HUES64 (cell line): ENCODE measurements at regions not wholly inside any gene's neighbourhood (a gene's known extent, or its start where the extent isn't known, plus 50 kb on each side); places are given as distances from the start of the nearest gene placed in this dataset.

Experiments
- H3K27ac ChIP-seq: 2 replicates; pipeline ENCODE4 v1.7.0; 2013; ENCODE audit warnings: low read depth, low read length, inconsistent platforms
- H3K27me3 ChIP-seq: 2 replicates; pipeline ENCODE4 v1.6.1; 2013; ENCODE audit warnings: mild to moderate bottlenecking, low read length; ENCODE audit not compliant: insufficient read depth
- H3K36me3 ChIP-seq: 2 replicates; pipeline ENCODE4 v1.6.1; 2013; ENCODE audit warnings: mild to moderate bottlenecking, low read length; ENCODE audit not compliant: insufficient read depth
- H3K4me1 ChIP-seq: 2 replicates; pipeline ENCODE4 v1.6.1; 2013; ENCODE audit warnings: mild to moderate bottlenecking, low read length, moderate library complexity; ENCODE audit not compliant: insufficient read depth
- H3K4me3 ChIP-seq: 2 replicates; pipeline ENCODE4 v1.5.1; 2013; ENCODE audit warnings: mild to moderate bottlenecking, low read length, moderate library complexity
- H3K9ac ChIP-seq: 2 replicates; pipeline ENCODE4 v1.6.1; 2013; ENCODE audit warnings: mild to moderate bottlenecking, low read depth, low read length
- H3K9me3 ChIP-seq: 2 replicates; pipeline ENCODE4 v1.6.1; 2013; ENCODE audit warnings: low read depth, low read length; ENCODE audit not compliant: insufficient read depth
- WGBS: fragments of 150-250, 120-280 bp; methylation state at CpG from one replicate; pipeline ENCODE4 v1.1.7; 2013; ENCODE audit warnings: missing lambda C conversion rate; 5-methylcytosine and 5-hydroxymethylcytosine counted together

- H3K9ac ChIP-seq, result no peak overlapping the region
- peaks cover 9% of the 10 kb centered on the region for H3K4me1 ChIP-seq
- WGBS, result 83% methylated on average over 7 of the region's 7 CpGs
- no peak overlapping the region for H3K27ac ChIP-seq
- no peaks in the 10 kb centered on the region for H3K27me3 ChIP-seq
- H3K4me3 ChIP-seq, result no peak overlapping the region
- no peaks in the 10 kb centered on the region for H3K36me3 ChIP-seq
- H3K9me3 ChIP-seq, result no peaks in the 10 kb centered on the region
Measured at GRCh38 chr16:79404571-79404970, 196.0 kb downstream of the MAF start.

- no peak overlapping the region for H3K9ac ChIP-seq
- H3K27me3 ChIP-seq, result no peaks in the 10 kb centered on the region
- no peaks in the 10 kb centered on the region for H3K9me3 ChIP-seq
- H3K4me3 ChIP-seq, result no peak overlapping the region
- peaks cover 9% of the 10 kb centered on the region for H3K4me1 ChIP-seq
- H3K27ac ChIP-seq, result no peak overlapping the region
- 95% methylated on average over 4 of the region's 4 CpGs for WGBS
- H3K36me3 ChIP-seq, result no peaks in the 10 kb centered on the region
Measured at GRCh38 chr16:79403534-79403933, 197.0 kb downstream of the MAF start.

DNA sequence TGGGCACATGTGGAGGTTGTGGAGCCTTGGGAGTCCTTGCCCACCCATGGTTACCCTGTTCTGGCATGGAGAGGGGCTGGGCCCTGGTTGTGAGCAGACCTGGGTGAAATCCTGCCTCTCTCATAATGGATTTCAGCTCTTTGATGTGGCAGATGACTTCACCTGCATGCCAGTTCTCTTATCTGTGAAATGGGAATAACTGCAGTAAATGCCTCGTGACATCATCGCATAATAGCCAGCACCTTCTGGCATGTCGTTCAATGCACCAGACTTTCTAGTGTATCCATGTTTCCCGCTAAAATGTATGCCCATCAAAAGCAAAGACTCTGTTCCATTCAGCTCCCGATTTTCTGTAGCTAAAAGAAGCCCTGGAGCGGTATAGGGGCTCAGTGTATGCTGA lies 197.6 kb downstream of the MAF start:
- WGBS, result 77% methylated on average over 6 of the region's 6 CpGs

DNA sequence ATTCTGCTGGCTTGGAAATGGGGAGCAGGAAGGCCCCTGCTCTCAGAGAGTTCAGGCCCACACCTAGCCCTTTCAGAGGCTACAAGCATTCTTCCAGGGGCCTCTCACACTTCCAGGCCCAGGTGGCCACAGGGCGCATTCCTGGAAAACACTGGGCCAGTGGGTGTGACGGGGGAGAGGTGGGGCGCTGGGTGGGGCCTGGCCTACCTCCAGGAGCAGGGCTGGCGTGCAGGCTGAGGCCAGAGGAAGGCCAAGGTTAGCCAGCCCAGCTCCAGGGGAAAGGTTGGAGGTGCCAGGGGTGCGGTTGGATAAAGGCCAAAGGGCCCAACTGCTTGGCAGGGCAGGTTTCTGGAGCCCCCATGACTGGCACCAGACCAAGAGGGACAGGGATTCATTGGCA lies 198.2 kb downstream of the MAF start:
- no peak overlapping the region for H3K9ac ChIP-seq
- H3K27ac ChIP-seq, result no peak overlapping the region
- H3K4me3 ChIP-seq, result no peak overlapping the region
- 92% methylated on average over 5 of the region's 5 CpGs for WGBS
- H3K9me3 ChIP-seq, result no peaks in the 10 kb centered on the region
- H3K27me3 ChIP-seq, result no peaks in the 10 kb centered on the region
- H3K4me1 ChIP-seq, result peaks cover 1% of the 10 kb centered on the region
- no peaks in the 10 kb centered on the region for H3K36me3 ChIP-seq

More for the DNA sequence above, 197.6 kb downstream of the MAF start:
- H3K27me3 ChIP-seq, result no peaks in the 10 kb centered on the region
- H3K36me3 ChIP-seq, result no peaks in the 10 kb centered on the region
- H3K4me3 ChIP-seq, result no peak overlapping the region
- H3K9ac ChIP-seq, result no peak overlapping the region
- no peak overlapping the region for H3K27ac ChIP-seq
- no peaks in the 10 kb centered on the region for H3K9me3 ChIP-seq
- peaks cover 7% of the 10 kb centered on the region for H3K4me1 ChIP-seq

- Histone ChIP-seq H3K9ac (no peak overlapping the region), H3K27ac (no peak overlapping the region), H3K4me1 (no peaks in the 10 kb centered on the region), H3K27me3 (no peaks in the 10 kb centered on the region), H3K4me3 (no peak overlapping the region), H3K9me3 (no peaks in the 10 kb centered on the region), H3K36me3 (no peaks in the 10 kb centered on the region)
- 100% methylated on average over 1 of the region's 1 CpG for WGBS
Measured at GRCh38 chr16:79401782-79402181, 198.8 kb downstream of the MAF start.

- Histone ChIP-seq H3K27ac (no peak overlapping the region), H3K9me3 (no peaks in the 10 kb centered on the region), H3K4me3 (no peak overlapping the region), H3K36me3 (no peaks in the 10 kb centered on the region), H3K9ac (no peak overlapping the region), H3K4me1 (no peaks in the 10 kb centered on the region), H3K27me3 (no peaks in the 10 kb centered on the region)
- 92% methylated on average over 4 of the region's 4 CpGs for WGBS
Measured at GRCh38 chr16:79401157-79401556, 199.4 kb downstream of the MAF start.

- 84% methylated on average over 13 of the region's 13 CpGs for WGBS
- Histone ChIP-seq H3K4me3 (no peak overlapping the region), H3K36me3 (no peaks in the 10 kb centered on the region), H3K27me3 (no peaks in the 10 kb centered on the region), H3K27ac (no peak overlapping the region), H3K9me3 (no peaks in the 10 kb centered on the region), H3K9ac (no peak overlapping the region), H3K4me1 (no peaks in the 10 kb centered on the region)
Measured at GRCh38 chr16:79400462-79401149, 199.9 kb downstream of the MAF start.

- Histone ChIP-seq H3K4me3 (no peak overlapping the region), H3K27me3 (no peaks in the 10 kb centered on the region), H3K9ac (no peak overlapping the region), H3K4me1 (0 out of 2 replicates have a peak, but pooled peaks cover 5% of the 10 kb centered on the region), H3K36me3 (no peaks in the 10 kb centered on the region), H3K9me3 (no peaks in the 10 kb centered on the region), H3K27ac (no peak overlapping the region)
- 87% methylated on average over 5 of the region's 5 CpGs for WGBS
Measured at GRCh38 chr16:79395591-79395990, 204.9 kb downstream of the MAF start.

DNA sequence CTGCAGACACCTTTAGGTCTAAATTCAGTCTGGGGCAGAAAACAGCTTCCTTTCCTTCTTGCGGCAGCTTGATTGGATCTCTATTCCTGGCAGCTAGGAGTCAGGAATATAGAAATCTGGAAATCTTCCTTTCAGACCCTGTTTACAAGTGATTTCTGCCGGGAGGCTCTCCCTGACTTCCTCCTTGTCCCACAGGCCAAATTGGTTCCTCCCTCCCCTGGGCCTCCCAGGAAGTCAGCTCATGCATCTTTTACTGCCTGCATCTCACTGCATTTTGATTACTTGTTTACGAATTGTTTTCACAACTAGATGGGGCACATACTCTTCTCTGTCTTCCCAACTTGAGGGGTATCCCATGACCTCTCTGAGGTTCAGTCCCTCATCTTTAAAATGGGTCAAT lies 206.3 kb downstream of the MAF start:
- 0 out of 2 replicates have a peak, but pooled peaks cover 5% of the 10 kb centered on the region for H3K4me1 ChIP-seq
- no peaks in the 10 kb centered on the region for H3K36me3 ChIP-seq
- no peak overlapping the region for H3K4me3 ChIP-seq
- H3K9me3 ChIP-seq, result no peaks in the 10 kb centered on the region
- no peaks in the 10 kb centered on the region for H3K27me3 ChIP-seq
- no peak overlapping the region for H3K9ac ChIP-seq
- no peak overlapping the region for H3K27ac ChIP-seq
- WGBS, result 84% methylated on average over 3 of the region's 3 CpGs

DNA sequence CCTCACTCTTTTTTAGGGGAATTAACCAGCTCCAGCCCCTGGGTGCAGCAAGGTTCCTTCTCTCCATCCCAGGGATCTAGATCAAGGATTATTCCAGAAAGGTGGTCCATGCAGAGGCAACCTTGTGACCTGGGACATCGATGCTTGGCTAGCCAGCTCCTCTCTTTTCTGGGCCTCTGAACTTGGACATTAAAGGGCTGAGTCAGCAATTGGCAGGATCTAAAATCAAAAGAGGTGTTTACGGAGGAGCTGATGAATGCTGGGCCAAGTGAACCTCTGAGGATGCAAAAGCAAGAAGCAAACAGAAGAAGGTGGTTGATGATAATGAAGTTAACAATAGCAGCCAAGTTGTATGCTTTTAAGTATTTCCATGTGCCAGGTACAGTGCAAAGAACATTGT lies 207.0 kb downstream of the MAF start:
- H3K36me3 ChIP-seq, result no peaks in the 10 kb centered on the region
- H3K9me3 ChIP-seq, result no peaks in the 10 kb centered on the region
- no peak overlapping the region for H3K27ac ChIP-seq
- 94% methylated on average over 2 of the region's 2 CpGs for WGBS
- H3K9ac ChIP-seq, result no peak overlapping the region
- H3K27me3 ChIP-seq, result no peaks in the 10 kb centered on the region
- H3K4me1 ChIP-seq, result 0 out of 2 replicates have a peak, but pooled peaks cover 5% of the 10 kb centered on the region
- H3K4me3 ChIP-seq, result no peak overlapping the region

- no peaks in the 10 kb centered on the region for H3K9me3 ChIP-seq
- H3K4me1 ChIP-seq, result 0 out of 2 replicates have a peak, but pooled peaks cover 5% of the 10 kb centered on the region
- H3K27ac ChIP-seq, result no peak overlapping the region
- H3K36me3 ChIP-seq, result no peaks in the 10 kb centered on the region
- no peak overlapping the region for H3K4me3 ChIP-seq
- H3K27me3 ChIP-seq, result no peaks in the 10 kb centered on the region
- 90% methylated on average over 4 of the region's 4 CpGs for WGBS
- no peak overlapping the region for H3K9ac ChIP-seq
Measured at GRCh38 chr16:79393127-79393526, 207.4 kb downstream of the MAF start.

GRCh38 chr16:79392081-79392480 lies 208.5 kb downstream of the MAF start:
- H3K4me3 ChIP-seq, result no peak overlapping the region
- H3K36me3 ChIP-seq, result no peaks in the 10 kb centered on the region
- no peak overlapping the region for H3K27ac ChIP-seq
- no peaks in the 10 kb centered on the region for H3K9me3 ChIP-seq
- H3K9ac ChIP-seq, result no peak overlapping the region
- peaks cover 5% of the 10 kb centered on the region; the same call in 1 of the 2 replicates for H3K4me1 ChIP-seq
- H3K27me3 ChIP-seq, result no peaks in the 10 kb centered on the region
